Gastroesophageal sphincter (tissue), 3 donors: ENCODE measurements at regions not wholly inside any gene's neighbourhood (a gene's known extent, or its start where the extent isn't known, plus 50 kb on each side); places are given as distances from the start of the nearest gene placed in this dataset.

Source experiments
- EP300 ChIP-seq: sonication (generic); formaldehyde crosslinking; IDR thresholded peaks from one replicate; pipeline ENCODE4 v1.6.1; 2017; ENCODE audit warnings: antibody characterized with exemption, mild to moderate bottlenecking
- POLR2A ChIP-seq, 2 donors: fragments of 450-650 bp; IDR thresholded peaks; one replicate each; pipeline ENCODE4 v1.6.1; 2017; ENCODE audit warnings: antibody characterized with exemption in 2 of 2, mild to moderate bottlenecking in 2 of 2, moderate library complexity in 1 of 2
- POLR2AphosphoS5 ChIP-seq: sonication (generic); formaldehyde crosslinking; IDR thresholded peaks from one replicate; pipeline ENCODE4 v1.6.1; 2017; ENCODE audit warnings: antibody characterized with exemption
- TF ChIP-seq, protein P1 (sequence below), 4 experiments: fragments of 200-600 bp in 2 of 4; fragments of 450-650 bp in 2 of 4; sonication (generic) in 1 of 4; IDR thresholded peaks; one replicate each; pipeline ENCODE4 v1.5.1; 2017 to 2019; ENCODE audit warnings: antibody characterized with exemption in 4 of 4, mild to moderate bottlenecking in 2 of 4, moderate library complexity in 2 of 4

DNA sequence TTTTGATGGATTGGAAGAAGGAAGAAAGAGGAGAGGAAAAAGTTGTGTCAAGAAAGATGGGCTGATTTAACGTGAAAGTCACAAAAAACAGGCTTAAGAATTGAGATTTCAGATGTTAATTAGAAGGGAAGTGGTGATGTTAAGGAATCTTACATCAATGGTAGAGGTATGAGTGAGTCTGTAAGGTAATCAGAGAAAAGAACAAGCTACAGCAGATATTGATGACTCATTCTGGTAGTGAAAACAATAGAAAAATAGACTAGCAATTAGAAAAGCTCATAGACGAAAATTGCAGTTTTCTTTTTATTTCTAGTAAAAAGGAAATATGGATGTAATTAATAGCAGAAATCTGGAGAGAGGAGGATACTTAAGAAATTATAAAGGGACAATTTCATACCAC is 559.6 kb downstream of the MCTP2 start:
- TF ChIP-seq, protein P1, sequence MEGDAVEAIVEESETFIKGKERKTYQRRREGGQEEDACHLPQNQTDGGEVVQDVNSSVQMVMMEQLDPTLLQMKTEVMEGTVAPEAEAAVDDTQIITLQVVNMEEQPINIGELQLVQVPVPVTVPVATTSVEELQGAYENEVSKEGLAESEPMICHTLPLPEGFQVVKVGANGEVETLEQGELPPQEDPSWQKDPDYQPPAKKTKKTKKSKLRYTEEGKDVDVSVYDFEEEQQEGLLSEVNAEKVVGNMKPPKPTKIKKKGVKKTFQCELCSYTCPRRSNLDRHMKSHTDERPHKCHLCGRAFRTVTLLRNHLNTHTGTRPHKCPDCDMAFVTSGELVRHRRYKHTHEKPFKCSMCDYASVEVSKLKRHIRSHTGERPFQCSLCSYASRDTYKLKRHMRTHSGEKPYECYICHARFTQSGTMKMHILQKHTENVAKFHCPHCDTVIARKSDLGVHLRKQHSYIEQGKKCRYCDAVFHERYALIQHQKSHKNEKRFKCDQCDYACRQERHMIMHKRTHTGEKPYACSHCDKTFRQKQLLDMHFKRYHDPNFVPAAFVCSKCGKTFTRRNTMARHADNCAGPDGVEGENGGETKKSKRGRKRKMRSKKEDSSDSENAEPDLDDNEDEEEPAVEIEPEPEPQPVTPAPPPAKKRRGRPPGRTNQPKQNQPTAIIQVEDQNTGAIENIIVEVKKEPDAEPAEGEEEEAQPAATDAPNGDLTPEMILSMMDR (IDR thresholded peaks at IDR 0.05), result no peak
- TF ChIP-seq POLR2AphosphoS5 (no peak), EP300 (no peak), POLR2A (IDR thresholded peaks at IDR 0.05) (no peak)
